SK-N-SH treated with all-trans-retinoic acid at 6 μM for 48 hours (cell line): ENCODE measurements at regions not wholly inside any gene's neighbourhood (a gene's known extent, or its start where the extent isn't known, plus 50 kb on each side); places are given as distances from the start of the nearest gene placed in this dataset.

ENCODE experiments used
- ATAC-seq: fragments of 200-7000 bp; cut with Tn5 transposase; 3 replicates; pipeline ENCODE4 v1.9.1; 2020; ENCODE audit warnings: mild to moderate bottlenecking, moderate library complexity
- ARNTL ChIP-seq: fragments of 450-650 bp; formaldehyde crosslinking; IDR thresholded peaks from 2 replicates; pipeline ENCODE4 v1.5.0; 2020; ENCODE audit warnings: low read depth, mild to moderate bottlenecking, moderate library complexity, borderline replicate concordance
- BACH2 ChIP-seq: fragments of 250-450 bp; sonication (Bioruptor Pico); IDR thresholded peaks from 2 replicates; pipeline ENCODE4 v1.9.0; 2021; ENCODE audit warnings: mild to moderate bottlenecking, borderline replicate concordance
- ESRRG ChIP-seq: fragments of 250-450 bp; sonication (Bioruptor Pico); IDR thresholded peaks from 2 replicates; pipeline ENCODE4 v1.6.1; 2021; ENCODE audit warnings: mild to moderate bottlenecking
- GLIS3 ChIP-seq: fragments of 250-450 bp; sonication (Bioruptor Pico); IDR thresholded peaks from 2 replicates; pipeline ENCODE4 v1.5.0; 2020; ENCODE audit warnings: mild to moderate bottlenecking, moderate library complexity
- ISL1 ChIP-seq: fragments of 250-450 bp; sonication (Bioruptor Pico); IDR thresholded peaks from 2 replicates; pipeline ENCODE4 v2.1.2; 2022; ENCODE audit warnings: mild to moderate bottlenecking, moderate library complexity
- POU6F1 ChIP-seq: fragments of 250-450 bp; sonication (Bioruptor Pico); IDR thresholded peaks from 2 replicates; pipeline ENCODE4 v1.8.0; 2021; ENCODE audit warnings: low read depth, mild to moderate bottlenecking, moderate library complexity, borderline replicate concordance
- PPARA ChIP-seq: fragments of 250-450 bp; sonication (Bioruptor Pico); IDR thresholded peaks from 2 replicates; pipeline ENCODE4 v1.5.0; 2020; ENCODE audit warnings: mild to moderate bottlenecking, borderline replicate concordance
- RARB ChIP-seq: fragments of 250-450 bp; sonication (Bioruptor Pico); IDR thresholded peaks from 2 replicates; pipeline ENCODE4 v1.8.0; 2021; ENCODE audit warnings: mild to moderate bottlenecking, moderate library complexity
- SNAI2 ChIP-seq: fragments of 250-450 bp; sonication (Bioruptor Pico); IDR thresholded peaks from 2 replicates; pipeline ENCODE4 v1.5.0; 2020; ENCODE audit warnings: mild to moderate bottlenecking, moderate library complexity
- TCF4 ChIP-seq: fragments of 250-450 bp; sonication (Bioruptor Pico); IDR thresholded peaks from 2 replicates; pipeline ENCODE4 v1.8.0; 2021; ENCODE audit warnings: mild to moderate bottlenecking, moderate library complexity, borderline replicate concordance
- TOX ChIP-seq: fragments of 250-450 bp; sonication (Bioruptor Pico); IDR thresholded peaks from 2 replicates; pipeline ENCODE4 v1.8.0; 2021; ENCODE audit warnings: mild to moderate bottlenecking, moderate library complexity, borderline replicate concordance
- TSHZ2 ChIP-seq: fragments of 250-450 bp; sonication (Bioruptor Pico); IDR thresholded peaks from 2 replicates; pipeline ENCODE4 v1.5.0; 2020; ENCODE audit warnings: mild to moderate bottlenecking, moderate library complexity
- ZC3H10 ChIP-seq: fragments of 250-450 bp; sonication (Bioruptor Pico); IDR thresholded peaks from 2 replicates; pipeline ENCODE4 v1.5.1; 2021; ENCODE audit warnings: mild to moderate bottlenecking, moderate library complexity
- ZFP3 ChIP-seq: fragments of 250-450 bp; sonication (Bioruptor Pico); IDR thresholded peaks from 2 replicates; pipeline ENCODE4 v1.5.0; 2020; ENCODE audit warnings: mild to moderate bottlenecking, moderate library complexity
- ZFP30 ChIP-seq: fragments of 450-650 bp; formaldehyde crosslinking; IDR thresholded peaks from 2 replicates; pipeline ENCODE4 v1.5.0; 2022; ENCODE audit warnings: mild to moderate bottlenecking, moderate library complexity
- ZNF565 ChIP-seq: fragments of 450-650 bp; formaldehyde crosslinking; conservative IDR thresholded peaks from 2 replicates; pipeline ENCODE4 v1.5.0; 2020; ENCODE audit warnings: low read depth, mild to moderate bottlenecking, moderate library complexity
- ZNF70 ChIP-seq: fragments of 450-650 bp; formaldehyde crosslinking; IDR thresholded peaks from 2 replicates; pipeline ENCODE4 v1.5.0; 2020; ENCODE audit warnings: mild to moderate bottlenecking, moderate library complexity
- ZNF8 ChIP-seq: fragments of 450-650 bp; formaldehyde crosslinking; IDR thresholded peaks from 2 replicates; pipeline ENCODE4 v1.5.0; 2020; ENCODE audit warnings: mild to moderate bottlenecking, moderate library complexity
- TF ChIP-seq, protein P1 (sequence below): fragments of 250-450 bp; sonication (Bioruptor Pico); IDR thresholded peaks from 2 replicates; pipeline ENCODE4 v1.5.1; 2020; ENCODE audit warnings: low read depth, mild to moderate bottlenecking, moderate library complexity
- TF ChIP-seq, protein P2 (sequence below): fragments of 250-450 bp; sonication (Bioruptor Pico); IDR thresholded peaks from 2 replicates; pipeline ENCODE4 v1.5.1; 2021; ENCODE audit warnings: mild to moderate bottlenecking, moderate library complexity

DNA sequence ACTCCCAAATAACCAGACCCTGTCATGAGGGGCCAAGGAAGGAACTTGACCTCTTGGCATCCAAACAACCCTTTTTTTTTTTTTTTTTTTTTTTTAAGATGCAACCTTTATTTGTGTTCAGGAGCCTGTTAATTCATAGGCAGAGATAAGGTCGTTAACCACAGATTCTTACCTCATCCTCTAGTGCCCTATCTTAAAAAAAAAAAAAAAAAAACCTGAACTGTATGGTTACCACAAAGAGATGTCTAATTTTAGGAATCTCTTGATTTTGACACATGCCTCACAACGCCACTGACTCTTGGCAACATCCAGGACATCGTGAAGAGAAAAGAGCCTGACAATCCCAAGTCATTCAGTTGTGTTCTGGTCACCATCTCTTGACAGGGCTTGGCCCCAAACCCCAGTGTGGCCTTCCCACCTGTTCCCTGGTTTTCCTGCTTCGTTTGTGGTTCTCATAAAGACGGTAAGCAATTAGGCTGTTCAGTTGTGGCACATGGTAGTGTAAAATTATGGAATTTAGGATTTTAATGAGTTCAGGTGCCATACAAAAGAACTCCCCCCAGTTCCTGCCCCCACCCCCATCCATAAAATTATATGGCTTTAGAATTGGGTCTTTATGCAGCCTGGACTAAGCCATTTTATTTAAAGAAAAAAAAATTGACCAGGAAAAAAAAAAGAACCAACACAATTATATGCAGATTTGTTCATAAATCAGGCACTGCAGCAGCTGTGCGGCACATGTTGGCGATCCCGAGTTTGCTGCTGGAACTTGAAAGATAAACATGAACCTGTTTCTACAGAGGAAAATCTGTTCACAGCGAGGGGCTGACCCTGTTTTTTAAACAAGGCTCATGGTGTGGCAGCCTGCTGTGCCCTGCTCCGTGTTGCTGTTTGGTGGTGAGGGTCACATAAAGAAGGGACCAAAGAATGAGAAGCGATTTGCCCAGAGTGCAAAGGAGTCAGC lies 267.8 kb upstream of the CLINT1 start:
- no peak for TF ChIP-seq ZFP3 (CRISPR knock-in tag)
- TF ChIP-seq ZNF565 = no peak
- TF ChIP-seq TCF4 (CRISPR knock-in tag) = peak; percentile 36; the same call in 1 of the 2 replicates
- TF ChIP-seq PPARA (CRISPR knock-in tag) = no peak
- no peak for TF ChIP-seq ESRRG (CRISPR knock-in tag)

GRCh38 chr5:158124606-158125316 lies 265.8 kb upstream of the CLINT1 start:
- no peak for ATAC-seq
- TF ChIP-seq GLIS3 (CRISPR knock-in tag) (no peak), POU6F1 (CRISPR knock-in tag) (no peak), SNAI2 (CRISPR knock-in tag) (no peak), ZC3H10 (CRISPR knock-in tag) (no peak), ZFP30 (no peak)
- TF ChIP-seq, protein P1, sequence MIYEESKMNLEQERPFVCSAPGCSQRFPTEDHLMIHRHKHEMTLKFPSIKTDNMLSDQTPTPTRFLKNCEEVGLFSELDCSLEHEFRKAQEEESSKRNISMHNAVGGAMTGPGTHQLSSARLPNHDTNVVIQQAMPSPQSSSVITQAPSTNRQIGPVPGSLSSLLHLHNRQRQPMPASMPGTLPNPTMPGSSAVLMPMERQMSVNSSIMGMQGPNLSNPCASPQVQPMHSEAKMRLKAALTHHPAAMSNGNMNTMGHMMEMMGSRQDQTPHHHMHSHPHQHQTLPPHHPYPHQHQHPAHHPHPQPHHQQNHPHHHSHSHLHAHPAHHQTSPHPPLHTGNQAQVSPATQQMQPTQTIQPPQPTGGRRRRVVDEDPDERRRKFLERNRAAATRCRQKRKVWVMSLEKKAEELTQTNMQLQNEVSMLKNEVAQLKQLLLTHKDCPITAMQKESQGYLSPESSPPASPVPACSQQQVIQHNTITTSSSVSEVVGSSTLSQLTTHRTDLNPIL (CRISPR knock-in tag) = no peak

More for the DNA sequence above, 267.8 kb upstream of the CLINT1 start:
- no peak for ATAC-seq

GRCh38 chr5:158123595-158123994 lies 264.6 kb upstream of the CLINT1 start:
- ATAC-seq = no peak

DNA sequence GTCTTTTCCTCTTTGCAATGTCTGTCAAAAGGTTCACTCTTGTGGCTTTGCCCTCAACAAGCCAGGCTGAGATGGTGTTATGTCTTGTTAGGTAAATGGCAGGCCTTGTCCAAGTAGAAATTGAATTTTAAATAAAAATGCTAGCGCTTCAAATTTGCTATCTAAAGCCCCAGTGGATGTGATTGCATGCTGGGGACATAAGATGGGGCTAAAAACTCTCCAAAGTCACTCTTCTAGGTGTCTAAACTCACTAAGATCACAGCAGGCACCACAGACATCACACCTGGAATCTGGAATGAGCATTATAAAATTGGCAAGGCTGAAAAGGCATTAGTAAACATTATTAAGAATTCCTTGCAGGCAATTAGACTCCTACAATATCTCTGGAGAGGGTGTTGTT lies 262.7 kb upstream of the CLINT1 start:
- no peak for ATAC-seq
- TF ChIP-seq PPARA (CRISPR knock-in tag) = no peak
- no peak for TF ChIP-seq POU6F1 (CRISPR knock-in tag)
- TF ChIP-seq ZFP3 (CRISPR knock-in tag) = no peak
- TF ChIP-seq ZNF565 = no peak
- no peak for TF ChIP-seq ZNF8 (CRISPR knock-in tag)
- TF ChIP-seq ZNF70 (CRISPR knock-in tag) = no peak
- no peak for TF ChIP-seq ESRRG (CRISPR knock-in tag)
- TF ChIP-seq GLIS3 (CRISPR knock-in tag) = no peak
- TF ChIP-seq ISL1 (CRISPR knock-in tag) = no peak
- TF ChIP-seq, protein P2, sequence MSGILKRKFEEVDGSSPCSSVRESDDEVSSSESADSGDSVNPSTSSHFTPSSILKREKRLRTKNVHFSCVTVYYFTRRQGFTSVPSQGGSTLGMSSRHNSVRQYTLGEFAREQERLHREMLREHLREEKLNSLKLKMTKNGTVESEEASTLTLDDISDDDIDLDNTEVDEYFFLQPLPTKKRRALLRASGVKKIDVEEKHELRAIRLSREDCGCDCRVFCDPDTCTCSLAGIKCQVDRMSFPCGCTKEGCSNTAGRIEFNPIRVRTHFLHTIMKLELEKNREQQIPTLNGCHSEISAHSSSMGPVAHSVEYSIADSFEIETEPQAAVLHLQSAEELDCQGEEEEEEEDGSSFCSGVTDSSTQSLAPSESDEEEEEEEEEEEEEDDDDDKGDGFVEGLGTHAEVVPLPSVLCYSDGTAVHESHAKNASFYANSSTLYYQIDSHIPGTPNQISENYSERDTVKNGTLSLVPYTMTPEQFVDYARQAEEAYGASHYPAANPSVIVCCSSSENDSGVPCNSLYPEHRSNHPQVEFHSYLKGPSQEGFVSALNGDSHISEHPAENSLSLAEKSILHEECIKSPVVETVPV (CRISPR knock-in tag) = no peak
- no peak for TF ChIP-seq SNAI2 (CRISPR knock-in tag)
- TF ChIP-seq RARB (CRISPR knock-in tag) = no peak
- no peak for TF ChIP-seq TSHZ2 (CRISPR knock-in tag)
- no peak for TF ChIP-seq BACH2 (CRISPR knock-in tag)
- no peak for TF ChIP-seq ZC3H10 (CRISPR knock-in tag)
- no peak for TF ChIP-seq TOX (CRISPR knock-in tag)

More at GRCh38 chr5:158123595-158123994, 264.6 kb upstream of the CLINT1 start:
- TF ChIP-seq SNAI2 (CRISPR knock-in tag) (no peak), TOX (CRISPR knock-in tag) (no peak), ARNTL (CRISPR knock-in tag) (no peak)
